Cardiac fibroblast (primary cell): ENCODE measurements at regions not wholly inside any gene's neighbourhood (a gene's known extent, or its start where the extent isn't known, plus 50 kb on each side); places are given as distances from the start of the nearest gene placed in this dataset.
"Not testable (repeated sequence)": the region's sequence is repeated elsewhere in the genome, so short reads cannot be mapped to it uniquely, and the experiment has no call there.

Source experiments
- DNase-seq, 2 donors: peaks; one replicate each; pipeline versions ENCODE4 v3.0.0 to v3.0.0-alpha.2; 2010; ENCODE audit warnings: low read depth in 2 of 2
- H3K4me3 ChIP-seq, 2 donors: replicated peaks in 1 of 2; 1 replicate in 1 of 2; 2 replicates in 1 of 2; pipeline ENCODE4 v1.5.1; 2011; ENCODE audit warnings: low read depth in 2 of 2, low read length in 2 of 2, mild to moderate bottlenecking in 2 of 2, moderate library complexity in 1 of 2
- TF ChIP-seq, protein P1 (sequence below): IDR thresholded peaks from one replicate; pipeline ENCODE4 v1.5.1; 2011; ENCODE audit warnings: low read depth, mild to moderate bottlenecking, low read length, inconsistent platforms

DNA sequence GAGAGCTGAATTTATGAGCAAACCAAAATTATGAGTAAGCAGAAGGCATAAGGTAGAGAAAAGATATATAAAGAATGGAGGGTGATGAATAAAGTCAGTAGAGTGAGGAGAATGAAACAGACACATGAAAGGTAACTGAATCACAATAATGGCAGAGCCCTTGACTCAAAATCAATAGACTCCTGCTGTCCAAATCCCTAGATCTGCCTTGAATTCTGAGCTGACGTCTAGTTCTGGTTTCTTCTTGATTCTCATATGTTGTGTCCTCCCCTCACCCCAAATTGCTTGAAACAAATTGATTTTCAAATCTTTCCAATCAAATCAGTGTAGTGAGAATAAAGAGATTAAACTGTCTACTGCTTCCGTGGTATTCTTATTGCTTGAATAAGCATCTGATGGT, 86.6 kb upstream of the IQCM start:
- H3K4me3 ChIP-seq = no peak overlapping the region
- no peak for DNase-seq
- TF ChIP-seq, protein P1, sequence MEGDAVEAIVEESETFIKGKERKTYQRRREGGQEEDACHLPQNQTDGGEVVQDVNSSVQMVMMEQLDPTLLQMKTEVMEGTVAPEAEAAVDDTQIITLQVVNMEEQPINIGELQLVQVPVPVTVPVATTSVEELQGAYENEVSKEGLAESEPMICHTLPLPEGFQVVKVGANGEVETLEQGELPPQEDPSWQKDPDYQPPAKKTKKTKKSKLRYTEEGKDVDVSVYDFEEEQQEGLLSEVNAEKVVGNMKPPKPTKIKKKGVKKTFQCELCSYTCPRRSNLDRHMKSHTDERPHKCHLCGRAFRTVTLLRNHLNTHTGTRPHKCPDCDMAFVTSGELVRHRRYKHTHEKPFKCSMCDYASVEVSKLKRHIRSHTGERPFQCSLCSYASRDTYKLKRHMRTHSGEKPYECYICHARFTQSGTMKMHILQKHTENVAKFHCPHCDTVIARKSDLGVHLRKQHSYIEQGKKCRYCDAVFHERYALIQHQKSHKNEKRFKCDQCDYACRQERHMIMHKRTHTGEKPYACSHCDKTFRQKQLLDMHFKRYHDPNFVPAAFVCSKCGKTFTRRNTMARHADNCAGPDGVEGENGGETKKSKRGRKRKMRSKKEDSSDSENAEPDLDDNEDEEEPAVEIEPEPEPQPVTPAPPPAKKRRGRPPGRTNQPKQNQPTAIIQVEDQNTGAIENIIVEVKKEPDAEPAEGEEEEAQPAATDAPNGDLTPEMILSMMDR = no peak

DNA sequence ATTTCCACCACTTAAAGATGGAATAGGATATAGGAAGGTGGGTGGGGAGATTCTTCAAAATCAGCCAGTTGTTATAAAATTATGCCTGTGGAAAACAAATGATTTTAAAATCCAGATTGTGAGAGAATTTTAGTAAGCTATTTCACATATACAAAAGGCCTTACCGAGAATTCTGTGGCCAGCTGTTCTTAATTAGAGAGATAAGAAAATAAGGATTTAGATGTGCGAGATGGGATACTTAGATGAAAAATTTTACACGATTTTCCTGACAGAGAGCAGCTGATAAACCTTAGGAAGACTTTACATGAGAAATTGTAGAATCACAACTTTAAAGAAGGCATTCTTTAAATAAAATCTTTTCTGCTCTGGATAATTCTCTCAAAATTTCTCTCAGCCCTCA, 94.5 kb upstream of the IQCM start:
- no peak overlapping the region for H3K4me3 ChIP-seq
- DNase-seq = no peak
- TF ChIP-seq, protein P1 = no peak

DNA sequence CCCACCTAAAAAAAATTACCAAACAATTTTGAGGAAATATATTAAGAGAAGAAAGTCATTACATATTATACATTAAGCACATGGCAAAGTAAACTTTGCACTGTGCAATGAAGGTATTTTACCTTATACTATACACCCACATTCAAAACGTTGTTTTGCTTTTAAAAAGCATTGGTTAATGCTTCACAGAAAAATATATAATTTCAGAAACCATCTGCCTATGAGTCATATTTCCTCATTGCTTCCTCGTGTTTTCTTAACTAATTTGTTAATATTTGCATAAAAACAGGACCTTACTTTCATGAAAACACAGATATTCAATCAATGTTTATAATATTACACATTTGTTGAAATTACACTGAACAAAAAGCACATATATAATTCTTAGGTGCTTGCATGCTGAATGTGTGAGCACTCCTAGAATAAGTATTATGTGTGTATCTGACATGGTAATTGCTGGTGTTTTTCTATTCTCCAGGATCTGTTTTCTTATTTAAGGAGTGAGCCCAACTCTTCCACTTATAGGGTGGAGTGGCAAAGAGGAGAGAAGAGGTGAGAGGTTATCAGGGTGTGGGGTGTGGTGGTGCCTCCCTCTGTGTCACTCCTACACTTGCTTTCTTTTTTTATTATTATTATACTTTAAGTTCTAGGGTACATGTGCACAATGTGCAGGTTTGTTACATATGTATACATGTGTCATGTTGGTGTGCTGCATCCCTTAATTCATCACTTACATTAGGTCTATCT, 95.1 kb upstream of the IQCM start:
- H3K4me3 ChIP-seq = no peak overlapping the region
- TF ChIP-seq, protein P1 = no peak
- DNase-seq = peak in 1 of 2 donors; percentile 12

DNA sequence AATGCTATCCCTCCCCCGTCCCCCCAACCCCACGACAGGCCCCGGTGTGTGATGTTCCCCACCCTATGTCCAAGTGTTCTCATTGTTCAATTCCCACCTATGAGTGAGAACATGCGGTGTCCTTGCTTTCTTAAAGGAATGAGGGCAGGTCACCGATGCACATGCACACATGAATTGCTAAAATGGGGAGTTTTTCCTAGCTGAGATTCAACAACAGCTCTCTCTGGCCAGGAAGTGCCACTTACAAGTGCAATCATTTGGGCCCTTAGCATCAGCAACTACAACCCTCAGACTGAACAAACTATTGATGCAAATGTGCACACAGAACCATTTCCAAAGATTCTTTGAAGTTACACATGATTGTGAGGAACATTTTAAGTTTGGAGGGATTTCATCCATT, 95.7 kb upstream of the IQCM start:
- TF ChIP-seq, protein P1 = no peak
- H3K4me3 ChIP-seq = no peak overlapping the region
- no peak for DNase-seq

DNA sequence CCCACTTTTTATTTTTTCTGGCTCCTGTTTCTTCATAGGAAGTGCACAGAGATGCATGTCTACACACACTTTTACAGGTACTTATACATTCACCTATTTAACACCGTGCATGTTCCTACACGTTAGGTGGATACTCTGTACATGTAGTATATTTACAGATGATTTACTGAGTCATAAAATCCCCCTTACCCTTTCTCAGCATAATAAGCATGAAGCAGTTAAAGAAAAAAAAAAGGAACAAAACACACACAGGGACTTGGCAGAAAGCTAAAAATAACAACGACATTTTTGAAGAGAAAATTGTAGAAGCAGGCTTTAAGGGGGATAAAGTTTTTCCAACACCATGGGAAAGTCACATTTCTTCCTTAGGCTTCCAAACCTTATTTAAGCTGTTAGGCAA, 96.4 kb upstream of the IQCM start:
- TF ChIP-seq, protein P1 = no peak
- DNase-seq = peak in 1 of 2 donors; percentile 9
- no peak overlapping the region for H3K4me3 ChIP-seq

DNA sequence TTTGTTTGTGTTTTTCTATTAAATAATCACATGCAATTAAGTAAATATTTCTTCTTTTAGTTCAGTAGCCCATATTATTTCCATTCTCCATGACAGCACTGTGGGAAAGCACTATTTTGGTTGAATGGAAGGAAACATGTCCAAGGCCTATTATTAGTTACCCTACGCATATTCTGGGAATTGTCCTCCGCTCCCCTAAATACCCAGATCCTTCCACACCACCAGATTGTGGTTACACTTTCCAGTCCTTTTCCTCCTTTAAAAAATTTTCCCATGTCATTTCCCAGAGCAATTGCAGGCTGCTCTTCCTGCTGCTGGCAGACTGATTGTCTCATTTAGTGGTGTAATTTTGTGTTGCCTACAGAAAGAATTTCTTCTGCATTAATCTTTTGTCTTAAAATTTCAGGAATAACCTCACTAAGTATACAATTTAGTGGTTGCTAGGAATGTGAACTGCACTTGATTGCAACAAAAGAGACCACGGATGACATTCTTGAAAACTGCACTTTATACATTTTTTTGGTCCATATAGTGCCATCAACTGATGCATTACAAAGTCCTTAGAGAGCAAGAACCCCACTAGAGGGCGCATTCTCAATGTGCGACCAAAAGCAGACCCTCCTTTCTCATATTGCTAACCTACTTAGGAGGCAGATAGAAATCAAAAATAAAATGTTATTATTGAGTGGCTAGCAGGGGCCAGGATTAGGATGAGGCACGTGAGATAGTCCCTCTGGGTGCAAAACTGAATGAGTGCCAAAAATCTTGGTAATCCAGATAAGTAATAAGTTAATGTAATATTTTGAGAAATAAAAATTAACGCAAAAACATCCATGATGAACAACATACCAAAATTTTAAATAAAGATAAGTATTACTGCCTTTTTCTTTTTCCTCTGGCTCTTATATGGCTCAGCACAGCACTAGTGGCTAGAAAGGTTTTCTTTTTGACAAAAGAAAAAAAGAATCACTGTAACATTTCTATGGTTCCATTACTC, 98.8 kb upstream of the IQCM start:
- DNase-seq = peak; percentile 68 to 73
- TF ChIP-seq, protein P1 = peak; percentile 84
- H3K4me3 ChIP-seq = no peak overlapping the region

DNA sequence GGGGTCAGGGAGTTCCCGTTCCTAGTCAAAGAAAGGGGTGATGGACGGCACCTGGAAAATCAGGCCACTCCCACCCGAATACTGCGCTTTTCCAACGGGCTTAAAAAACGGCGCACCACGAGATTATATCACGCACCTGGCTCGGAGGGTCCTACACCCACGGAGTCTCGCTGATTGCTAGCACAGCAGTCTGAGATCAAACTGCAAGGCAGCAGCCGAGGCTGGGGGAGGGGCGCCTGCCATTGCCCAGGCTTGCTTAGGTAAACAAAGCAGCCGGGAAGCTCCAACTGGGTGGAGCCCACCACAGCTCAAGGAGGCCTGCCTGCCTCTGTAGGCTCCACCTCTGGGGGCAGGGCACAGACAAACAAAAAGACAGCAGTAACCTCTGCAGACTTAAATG, 100.1 kb upstream of the IQCM start:
- not testable (repeated sequence) for H3K4me3 ChIP-seq, DNase-seq
